ENCODE measurements at regions not wholly inside any gene's neighbourhood (a gene's known extent, or its start where the extent isn't known, plus 50 kb on each side); places are given as distances from the start of the nearest gene placed in this dataset.

GRCh38 chr22:47676685-47677084 is 914.2 kb downstream of the TBC1D22A start:
- ATAC-seq (ENCODE audit: low read depth), result no peak
- DNase-seq (ENCODE audit: low spot score in 2 of 2), result no peak
- H3K4me3 Mint-ChIP-seq, result no peak overlapping the region
- H3K4me1 Mint-ChIP-seq, result peaks cover 2% of the 10 kb centered on the region
- H3K27ac Mint-ChIP-seq, result no peak overlapping the region
- H3K27me3 Mint-ChIP-seq, result peaks cover 2% of the 10 kb centered on the region
- H3K9me3 Mint-ChIP-seq, result peaks cover 2% of the 10 kb centered on the region
- H3K36me3 Mint-ChIP-seq, result peaks cover 1% of the 10 kb centered on the region

GRCh38 chr22:47674600-47674999 is 912.1 kb downstream of the TBC1D22A start:
- ATAC-seq (ENCODE audit: low read depth) (no peak), DNase-seq (ENCODE audit: low spot score in 2 of 2) (no peak)
- peaks cover under 1% of the 10 kb centered on the region for H3K4me1 Mint-ChIP-seq
- H3K9me3 Mint-ChIP-seq, result peaks cover 3% of the 10 kb centered on the region
- peaks cover under 1% of the 10 kb centered on the region for H3K27me3 Mint-ChIP-seq
- no peak overlapping the region for H3K4me3 Mint-ChIP-seq
- no peaks in the 10 kb centered on the region for H3K36me3 Mint-ChIP-seq
- H3K27ac Mint-ChIP-seq, result no peak overlapping the region

GRCh38 chr22:47673557-47673956 is 911.1 kb downstream of the TBC1D22A start:
- H3K9me3 Mint-ChIP-seq, result peaks cover 5% of the 10 kb centered on the region
- H3K36me3 Mint-ChIP-seq, result no peaks in the 10 kb centered on the region
- no peaks in the 10 kb centered on the region for H3K4me1 Mint-ChIP-seq
- no peaks in the 10 kb centered on the region for H3K27me3 Mint-ChIP-seq
- H3K4me3 Mint-ChIP-seq, result no peak overlapping the region
- DNase-seq (ENCODE audit: low spot score in 2 of 2) (no peak), ATAC-seq (ENCODE audit: low read depth) (no peak)
- no peak overlapping the region for H3K27ac Mint-ChIP-seq

GRCh38 chr22:47672526-47672925 is 910.1 kb downstream of the TBC1D22A start:
- Mint-ChIP-seq H3K4me3 (no peak overlapping the region), H3K4me1 (no peaks in the 10 kb centered on the region)
- no peak for ATAC-seq (ENCODE audit: low read depth)

GRCh38 chr22:47665151-47665550 is 902.7 kb downstream of the TBC1D22A start:
- ATAC-seq (ENCODE audit: low read depth), result no peak
- peaks cover 13% of the 10 kb centered on the region for H3K9me3 Mint-ChIP-seq

More at GRCh38 chr22:47672526-47672925, 910.1 kb downstream of the TBC1D22A start:
- Mint-ChIP-seq H3K9me3 (peaks cover 5% of the 10 kb centered on the region), H3K27ac (no peak overlapping the region), H3K27me3 (no peaks in the 10 kb centered on the region), H3K36me3 (no peaks in the 10 kb centered on the region)
- DNase-seq (ENCODE audit: low spot score in 2 of 2), result no peak

GRCh38 chr22:47663615-47664605 is 901.5 kb downstream of the TBC1D22A start:
- H3K4me1 Mint-ChIP-seq, result no peaks in the 10 kb centered on the region
- no peaks in the 10 kb centered on the region for H3K36me3 Mint-ChIP-seq
- peaks cover 6% of the 10 kb centered on the region for H3K27me3 Mint-ChIP-seq
- H3K4me3 Mint-ChIP-seq, result no peak overlapping the region
- ATAC-seq (ENCODE audit: low read depth) (no peak), DNase-seq (ENCODE audit: low spot score in 2 of 2) (no peak)
- H3K9me3 Mint-ChIP-seq, result peaks cover 10% of the 10 kb centered on the region
- no peak overlapping the region for H3K27ac Mint-ChIP-seq

More at GRCh38 chr22:47665151-47665550, 902.7 kb downstream of the TBC1D22A start:
- no peaks in the 10 kb centered on the region for H3K4me1 Mint-ChIP-seq
- peaks cover 6% of the 10 kb centered on the region for H3K27me3 Mint-ChIP-seq
- no peak for DNase-seq (ENCODE audit: low spot score in 2 of 2)
- H3K36me3 Mint-ChIP-seq, result no peaks in the 10 kb centered on the region
- no peak overlapping the region for H3K27ac Mint-ChIP-seq
- no peak overlapping the region for H3K4me3 Mint-ChIP-seq

GRCh38 chr22:47659467-47660223 is 897.2 kb downstream of the TBC1D22A start:
- no peaks in the 10 kb centered on the region for H3K4me1 Mint-ChIP-seq
- peaks cover 5% of the 10 kb centered on the region for H3K27me3 Mint-ChIP-seq
- H3K36me3 Mint-ChIP-seq, result no peaks in the 10 kb centered on the region
- DNase-seq (ENCODE audit: low spot score in 2 of 2), result no peak
- H3K4me3 Mint-ChIP-seq, result no peak overlapping the region
- no peak overlapping the region for H3K27ac Mint-ChIP-seq
- peaks cover 10% of the 10 kb centered on the region for H3K9me3 Mint-ChIP-seq
- ATAC-seq (ENCODE audit: low read depth), result no peak

- H3K27ac Mint-ChIP-seq, result no peak overlapping the region
- H3K27me3 Mint-ChIP-seq, result peaks cover 8% of the 10 kb centered on the region
- peaks cover 11% of the 10 kb centered on the region for H3K9me3 Mint-ChIP-seq
- ATAC-seq (ENCODE audit: low read depth) (no peak), DNase-seq (ENCODE audit: low spot score in 2 of 2) (no peak)
- H3K36me3 Mint-ChIP-seq, result no peaks in the 10 kb centered on the region
- H3K4me1 Mint-ChIP-seq, result no peaks in the 10 kb centered on the region
- no peak overlapping the region for H3K4me3 Mint-ChIP-seq
Measured at GRCh38 chr22:47658182-47658581, 895.7 kb downstream of the TBC1D22A start.

GRCh38 chr22:47657224-47657623 is 894.8 kb downstream of the TBC1D22A start:
- no peaks in the 10 kb centered on the region for H3K4me1 Mint-ChIP-seq
- H3K9me3 Mint-ChIP-seq, result peaks cover 15% of the 10 kb centered on the region
- ATAC-seq (ENCODE audit: low read depth) (no peak), DNase-seq (ENCODE audit: low spot score in 2 of 2) (no peak)
- peaks cover 8% of the 10 kb centered on the region for H3K27me3 Mint-ChIP-seq
- no peaks in the 10 kb centered on the region for H3K36me3 Mint-ChIP-seq
- H3K27ac Mint-ChIP-seq, result no peak overlapping the region
- no peak overlapping the region for H3K4me3 Mint-ChIP-seq

GRCh38 chr22:47656806-47657205 is 894.4 kb downstream of the TBC1D22A start:
- no peaks in the 10 kb centered on the region for H3K36me3 Mint-ChIP-seq
- H3K4me1 Mint-ChIP-seq, result no peaks in the 10 kb centered on the region
- H3K4me3 Mint-ChIP-seq, result no peak overlapping the region
- H3K27ac Mint-ChIP-seq, result no peak overlapping the region
- no peak for DNase-seq (ENCODE audit: low spot score in 2 of 2)
- no peak for ATAC-seq (ENCODE audit: low read depth)
- H3K9me3 Mint-ChIP-seq, result peaks cover 15% of the 10 kb centered on the region
- peaks cover 8% of the 10 kb centered on the region for H3K27me3 Mint-ChIP-seq

- Mint-ChIP-seq H3K27ac (no peak overlapping the region), H3K36me3 (no peaks in the 10 kb centered on the region), H3K4me3 (no peak overlapping the region), H3K4me1 (no peaks in the 10 kb centered on the region), H3K27me3 (peaks cover 8% of the 10 kb centered on the region), H3K9me3 (peaks cover 15% of the 10 kb centered on the region)
- ATAC-seq (ENCODE audit: low read depth) (no peak), DNase-seq (ENCODE audit: low spot score in 2 of 2) (no peak)
Measured at GRCh38 chr22:47655930-47656329, 893.5 kb downstream of the TBC1D22A start.

- DNase-seq (ENCODE audit: low spot score in 2 of 2), result no peak
- Mint-ChIP-seq H3K4me1 (no peaks in the 10 kb centered on the region), H3K9me3 (peaks cover 9% of the 10 kb centered on the region)
Measured at GRCh38 chr22:47654922-47655491, 892.6 kb downstream of the TBC1D22A start.

GRCh38 chr22:47653921-47654320 is 891.5 kb downstream of the TBC1D22A start:
- DNase-seq (ENCODE audit: low spot score in 2 of 2), result no peak
- Mint-ChIP-seq H3K36me3 (no peaks in the 10 kb centered on the region), H3K27me3 (peaks cover 3% of the 10 kb centered on the region), H3K27ac (no peak overlapping the region), H3K4me3 (no peak overlapping the region), H3K4me1 (no peaks in the 10 kb centered on the region), H3K9me3 (peaks cover 9% of the 10 kb centered on the region)
- no peak for ATAC-seq (ENCODE audit: low read depth)

More at GRCh38 chr22:47654922-47655491, 892.6 kb downstream of the TBC1D22A start:
- H3K36me3 Mint-ChIP-seq, result no peaks in the 10 kb centered on the region
- no peak overlapping the region for H3K4me3 Mint-ChIP-seq
- H3K27ac Mint-ChIP-seq, result no peak overlapping the region
- H3K27me3 Mint-ChIP-seq, result peaks cover 3% of the 10 kb centered on the region
- no peak for ATAC-seq (ENCODE audit: low read depth)
